ENCODE measurements at regions not wholly inside any gene's neighbourhood (a gene's known extent, or its start where the extent isn't known, plus 50 kb on each side); places are given as distances from the start of the nearest gene placed in this dataset.

DNA sequence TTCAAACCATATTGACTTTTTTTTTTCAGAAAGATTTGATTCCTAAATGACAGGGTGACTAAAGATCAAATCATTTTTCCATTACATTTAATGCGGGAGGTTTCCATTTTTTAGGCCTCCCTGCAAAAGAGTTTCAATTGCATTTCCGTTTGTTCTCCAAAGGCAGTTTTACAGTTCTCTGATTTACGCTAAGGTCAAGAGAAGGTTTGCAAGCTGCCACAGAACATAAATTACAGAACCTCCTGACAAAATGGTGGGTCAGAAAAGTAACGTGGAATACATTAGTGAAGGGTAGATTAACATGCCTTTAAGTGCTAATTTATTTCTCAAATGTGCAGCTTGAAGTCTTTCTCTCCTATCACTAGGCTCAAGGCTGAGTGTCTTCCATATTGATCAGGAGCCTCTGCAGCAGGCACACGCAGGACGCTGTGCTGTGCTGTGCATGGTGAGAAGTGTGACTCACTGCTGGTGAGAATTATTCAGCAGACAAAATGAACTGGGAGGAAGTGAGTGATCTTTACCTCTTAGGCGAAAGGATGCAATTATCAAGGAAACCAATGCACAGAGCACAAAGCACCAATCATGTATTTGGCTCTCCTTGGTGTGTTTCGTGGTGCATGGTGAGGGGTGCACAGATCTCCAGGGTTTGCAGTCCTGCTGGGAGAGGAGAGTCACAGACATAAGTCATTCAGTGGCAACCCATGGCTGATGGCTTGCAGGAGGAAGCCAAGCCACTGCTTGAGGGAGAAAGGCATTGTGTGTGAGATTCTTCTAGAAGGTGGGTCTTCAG, 136.3 kb downstream of the TENT4A start:
- Histone ChIP-seq H3K4ac (ENCODE audit: low read depth, low read length) (no peak overlapping the region), H2BK120ac (ENCODE audit: low read depth, low read length) (no peak overlapping the region), H3K23ac (ENCODE audit: low read depth, low read length) (no peak overlapping the region), H2BK5ac (ENCODE audit: low read depth, low read length, poor library complexity, severe bottlenecking) (no peak overlapping the region), H3K4me3 (ENCODE audit: insufficient read depth, low read depth, low read length) (no peak overlapping the region), H3K36me3 (ENCODE audit: control insufficient read depth, insufficient read depth, low read length) (no peaks in the 10 kb centered on the region), H3K14ac (replicated peaks; ENCODE audit: low read depth, low read length) (no peak overlapping the region), H4K5ac (ENCODE audit: low read depth, low read length) (no peak overlapping the region), H3K27me3 (ENCODE audit: control insufficient read depth, insufficient read depth, low read length) (no peaks in the 10 kb centered on the region), H4K8ac (ENCODE audit: low read depth in 2 of 2, low read length in 2 of 2) (no peak overlapping the region), H2BK20ac (ENCODE audit: low read depth, low read length) (no peak overlapping the region), H3K4me2 (ENCODE audit: low read depth, low read length) (no peak overlapping the region), H2BK15ac (ENCODE audit: low read depth, low read length) (no peak overlapping the region), H2AK9ac (replicated peaks; ENCODE audit: low read depth, low read length, poor library complexity) (no peak overlapping the region), H3K56ac (ENCODE audit: extremely low read depth, insufficient read depth, low read length) (no peak overlapping the region), H2AFZ (replicated peaks; ENCODE audit: low read length, poor library complexity) (no peak overlapping the region), H3K79me1 (ENCODE audit: low read depth in 1 of 2, low read length in 2 of 2) (no peaks in the 10 kb centered on the region), H4K91ac (ENCODE audit: insufficient read depth, low read depth, low read length) (no peak overlapping the region), H3K9ac (ENCODE audit: low read depth, low read length) (no peak overlapping the region), H3K4me1 (ENCODE audit: control insufficient read depth, insufficient read depth, low read length) (no peaks in the 10 kb centered on the region), H4K20me1 (ENCODE audit: insufficient read depth, low read length) (no peaks in the 10 kb centered on the region), H3K9me1 (ENCODE audit: insufficient read depth, low read length) (no peaks in the 10 kb centered on the region), H3K18ac (ENCODE audit: low read depth, low read length) (no peak overlapping the region), H3K9me3 (ENCODE audit: control insufficient read depth, insufficient read depth, low read length) (peaks cover 13% of the 10 kb centered on the region), H3K27ac (ENCODE audit: insufficient read depth, low read length) (no peak overlapping the region), H2AK5ac (ENCODE audit: low read depth, low read length) (no peak overlapping the region)
- in situ Hi-C loops (cut with MboI; ENCODE audit: low sequenced_read_pairs): no loop called here
- ChIA-PET POLR2A (ENCODE audit: unreplicated experiment) (no interaction called here), CTCF (no interaction called here)
- DNase-seq: no peak
- ATAC-seq (ENCODE audit: low read depth): no peak
- WGBS, 2 experiments (ENCODE audit: extremely low coverage in 2 of 2, insufficient read length in 1 of 2): 50% methylated on average over 2 of the region's 8 CpGs; no CpG with 5 or more reads in 1 of the 2 experiments
- TF ChIP-seq RAD21 (IDR thresholded peaks at IDR 0.05; ENCODE audit: low read length): no peak
- TF ChIP-seq, protein P1, sequence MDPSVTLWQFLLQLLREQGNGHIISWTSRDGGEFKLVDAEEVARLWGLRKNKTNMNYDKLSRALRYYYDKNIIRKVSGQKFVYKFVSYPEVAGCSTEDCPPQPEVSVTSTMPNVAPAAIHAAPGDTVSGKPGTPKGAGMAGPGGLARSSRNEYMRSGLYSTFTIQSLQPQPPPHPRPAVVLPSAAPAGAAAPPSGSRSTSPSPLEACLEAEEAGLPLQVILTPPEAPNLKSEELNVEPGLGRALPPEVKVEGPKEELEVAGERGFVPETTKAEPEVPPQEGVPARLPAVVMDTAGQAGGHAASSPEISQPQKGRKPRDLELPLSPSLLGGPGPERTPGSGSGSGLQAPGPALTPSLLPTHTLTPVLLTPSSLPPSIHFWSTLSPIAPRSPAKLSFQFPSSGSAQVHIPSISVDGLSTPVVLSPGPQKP (IDR thresholded peaks at IDR 0.05; ENCODE audit: borderline replicate concordance, low read depth, low read length): no peak
- no peak for TF ChIP-seq BHLHE40 (IDR thresholded peaks at IDR 0.05; ENCODE audit: low read depth, low read length)
- TF ChIP-seq MXI1 (IDR thresholded peaks at IDR 0.05; ENCODE audit: borderline replicate concordance, low read depth, low read length): no peak
- TF ChIP-seq, protein P2, sequence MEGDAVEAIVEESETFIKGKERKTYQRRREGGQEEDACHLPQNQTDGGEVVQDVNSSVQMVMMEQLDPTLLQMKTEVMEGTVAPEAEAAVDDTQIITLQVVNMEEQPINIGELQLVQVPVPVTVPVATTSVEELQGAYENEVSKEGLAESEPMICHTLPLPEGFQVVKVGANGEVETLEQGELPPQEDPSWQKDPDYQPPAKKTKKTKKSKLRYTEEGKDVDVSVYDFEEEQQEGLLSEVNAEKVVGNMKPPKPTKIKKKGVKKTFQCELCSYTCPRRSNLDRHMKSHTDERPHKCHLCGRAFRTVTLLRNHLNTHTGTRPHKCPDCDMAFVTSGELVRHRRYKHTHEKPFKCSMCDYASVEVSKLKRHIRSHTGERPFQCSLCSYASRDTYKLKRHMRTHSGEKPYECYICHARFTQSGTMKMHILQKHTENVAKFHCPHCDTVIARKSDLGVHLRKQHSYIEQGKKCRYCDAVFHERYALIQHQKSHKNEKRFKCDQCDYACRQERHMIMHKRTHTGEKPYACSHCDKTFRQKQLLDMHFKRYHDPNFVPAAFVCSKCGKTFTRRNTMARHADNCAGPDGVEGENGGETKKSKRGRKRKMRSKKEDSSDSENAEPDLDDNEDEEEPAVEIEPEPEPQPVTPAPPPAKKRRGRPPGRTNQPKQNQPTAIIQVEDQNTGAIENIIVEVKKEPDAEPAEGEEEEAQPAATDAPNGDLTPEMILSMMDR (conservative IDR thresholded peaks at IDR 0.05; ENCODE audit: low read depth, low read length): no peak
- TF ChIP-seq MAZ (IDR thresholded peaks at IDR 0.05; ENCODE audit: borderline replicate concordance, low read depth, low read length): no peak
- TF ChIP-seq CHD1 (IDR thresholded peaks at IDR 0.05; ENCODE audit: low read depth, low read length): no peak
- TF ChIP-seq CEBPB (IDR thresholded peaks at IDR 0.05; ENCODE audit: low read depth, low read length): no peak
- no peak for TF ChIP-seq POLR2A (IDR thresholded peaks at IDR 0.05; ENCODE audit: low read depth, low read length)
- TF ChIP-seq RFX5 (IDR thresholded peaks at IDR 0.05; ENCODE audit: low read depth, low read length): no peak
- no peak for TF ChIP-seq MAFK (IDR thresholded peaks at IDR 0.05; ENCODE audit: low read depth, low read length)
- TF ChIP-seq SMC3 (IDR thresholded peaks at IDR 0.05; ENCODE audit: low read depth, low read length): no peak
- TF ChIP-seq NFE2L2 (IDR thresholded peaks at IDR 0.05; ENCODE audit: low read depth, low read length): no peak
- TF ChIP-seq RCOR1 (IDR thresholded peaks at IDR 0.05; ENCODE audit: insufficient replicate concordance, low read length): no peak
- TF ChIP-seq FOS (IDR thresholded peaks at IDR 0.05; ENCODE audit: low read depth, low read length): no peak
- TF ChIP-seq, protein P3, sequence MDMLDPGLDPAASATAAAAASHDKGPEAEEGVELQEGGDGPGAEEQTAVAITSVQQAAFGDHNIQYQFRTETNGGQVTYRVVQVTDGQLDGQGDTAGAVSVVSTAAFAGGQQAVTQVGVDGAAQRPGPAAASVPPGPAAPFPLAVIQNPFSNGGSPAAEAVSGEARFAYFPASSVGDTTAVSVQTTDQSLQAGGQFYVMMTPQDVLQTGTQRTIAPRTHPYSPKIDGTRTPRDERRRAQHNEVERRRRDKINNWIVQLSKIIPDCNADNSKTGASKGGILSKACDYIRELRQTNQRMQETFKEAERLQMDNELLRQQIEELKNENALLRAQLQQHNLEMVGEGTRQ (IDR thresholded peaks at IDR 0.05; ENCODE audit: low read depth, low read length): no peak
- dilution Hi-C loops (cut with HindIII; ENCODE audit: low sequenced_read_pairs, unreplicated experiment): no loop called here
- no TSS peak for BruUV-seq (replicated peaks)
- intact Hi-C loops (cut with micrococcal nuclease): no loop called here

All from IMR-90 (cell line).